ENCODE measurements at regions not wholly inside any gene's neighbourhood (a gene's known extent, or its start where the extent isn't known, plus 50 kb on each side); places are given as distances from the start of the nearest gene placed in this dataset.
"Not testable (repeated sequence)": the region's sequence is repeated elsewhere in the genome, so short reads cannot be mapped to it uniquely, and the experiment has no call there.

GRCh38 chr4:57360681-57361080, 250.5 kb upstream of the IGFBP7 start:
- no peak for DNase-seq (ENCODE audit: low spot score)
- no peak for TF ChIP-seq CTCF (IDR thresholded peaks at IDR 0.05; ENCODE audit: borderline replicate concordance, control extremely low read depth, extremely low read depth, insufficient read depth, missing control alignments)
- in situ Hi-C loops (cut with MboI; ENCODE audit: low sequenced_read_pairs, unreplicated experiment), result no loop called here

GRCh38 chr4:57355101-57355665, 245.0 kb upstream of the IGFBP7 start:
- in situ Hi-C loops (cut with MboI; ENCODE audit: low sequenced_read_pairs, unreplicated experiment), result no loop called here
- DNase-seq (ENCODE audit: low spot score), result no peak
- TF ChIP-seq CTCF (IDR thresholded peaks at IDR 0.05; ENCODE audit: borderline replicate concordance, control extremely low read depth, extremely low read depth, insufficient read depth, missing control alignments), result no peak

- no peak for DNase-seq (ENCODE audit: low spot score)
- in situ Hi-C loops (cut with MboI; ENCODE audit: low sequenced_read_pairs, unreplicated experiment), result no loop called here
- TF ChIP-seq CTCF (IDR thresholded peaks at IDR 0.05; ENCODE audit: borderline replicate concordance, control extremely low read depth, extremely low read depth, insufficient read depth, missing control alignments), result no peak
Observed at GRCh38 chr4:57351731-57352130, 241.5 kb upstream of the IGFBP7 start.

DNA sequence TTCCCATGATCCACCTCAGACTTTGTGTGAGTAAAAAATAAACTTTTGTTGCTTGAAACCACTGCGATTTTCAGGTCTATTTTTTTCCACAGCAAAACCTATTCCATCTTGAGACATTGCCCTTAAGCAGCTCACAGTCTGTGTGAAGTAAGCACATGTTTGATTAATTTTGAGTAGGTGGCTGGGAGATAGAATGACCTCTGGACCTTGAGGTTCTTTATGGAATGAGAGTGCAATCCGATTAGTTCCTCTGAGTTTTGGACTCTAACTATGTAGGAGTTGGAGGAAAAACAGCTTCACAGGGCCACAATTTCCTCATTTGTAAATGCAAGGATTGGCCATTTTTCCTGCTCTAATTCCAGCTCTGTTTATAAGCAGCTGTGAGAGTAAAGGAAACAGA, 234.1 kb upstream of the IGFBP7 start:
- in situ Hi-C loops (cut with MboI; ENCODE audit: low sequenced_read_pairs, unreplicated experiment), result no loop called here
- DNase-seq (ENCODE audit: low spot score), result no peak
- no peak for TF ChIP-seq CTCF (IDR thresholded peaks at IDR 0.05; ENCODE audit: borderline replicate concordance, control extremely low read depth, extremely low read depth, insufficient read depth, missing control alignments)

- no peak for DNase-seq (ENCODE audit: low spot score)
- TF ChIP-seq CTCF (IDR thresholded peaks at IDR 0.05; ENCODE audit: borderline replicate concordance, control extremely low read depth, extremely low read depth, insufficient read depth, missing control alignments), result no peak
- in situ Hi-C loops (cut with MboI; ENCODE audit: low sequenced_read_pairs, unreplicated experiment), result no loop called here
Observed at GRCh38 chr4:57342411-57342810, 232.2 kb upstream of the IGFBP7 start.

GRCh38 chr4:57338861-57339260, 228.7 kb upstream of the IGFBP7 start:
- in situ Hi-C loops (cut with MboI; ENCODE audit: low sequenced_read_pairs, unreplicated experiment); DNase-seq (ENCODE audit: low spot score): not testable (repeated sequence)

DNA sequence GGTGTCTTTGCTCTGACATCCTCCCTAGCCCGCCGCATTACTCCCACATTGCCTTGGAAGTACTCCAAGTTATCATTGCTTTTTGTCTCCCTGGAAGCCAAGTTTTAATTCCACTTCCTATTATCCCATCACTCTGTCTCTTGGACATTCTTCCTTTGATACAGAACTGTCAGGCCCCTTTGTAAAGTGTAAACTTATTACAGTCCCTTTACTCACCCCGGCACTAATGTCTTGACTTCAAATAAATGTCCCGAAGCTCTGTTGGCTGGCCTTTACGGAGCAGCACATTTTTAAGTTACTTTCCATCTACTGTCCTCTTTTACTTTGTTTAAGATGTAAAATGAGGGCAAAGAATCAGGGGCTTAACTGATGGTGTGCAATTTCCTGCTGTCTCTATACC, 223.5 kb upstream of the IGFBP7 start:
- no peak for TF ChIP-seq CTCF (IDR thresholded peaks at IDR 0.05; ENCODE audit: borderline replicate concordance, control extremely low read depth, extremely low read depth, insufficient read depth, missing control alignments)
- no peak for DNase-seq (ENCODE audit: low spot score)
- in situ Hi-C loops (cut with MboI; ENCODE audit: low sequenced_read_pairs, unreplicated experiment), result no loop called here
